RPMI8226 (cell line): ENCODE measurements at regions not wholly inside any gene's neighbourhood (a gene's known extent, or its start where the extent isn't known, plus 50 kb on each side); places are given as distances from the start of the nearest gene placed in this dataset.
"Not testable (repeated sequence)": the region's sequence is repeated elsewhere in the genome, so short reads cannot be mapped to it uniquely, and the experiment has no call there.

ENCODE experiments used
- DNase-seq: peaks from one replicate; pipeline ENCODE4 v3.0.0-alpha.2; 2015

GRCh38 chr2:76163860-76164259, 453.1 kb upstream of the GCFC2 start:
- no peak for DNase-seq

GRCh38 chr2:76160670-76161069, 450.0 kb upstream of the GCFC2 start:
- no peak for DNase-seq

- DNase-seq = no peak
These were observed 448.4 kb upstream of the GCFC2 start for GRCh38 chr2:76159042-76159648.

- DNase-seq = no peak
These were observed 446.8 kb upstream of the GCFC2 start for GRCh38 chr2:76157531-76157930.

- no peak for DNase-seq
These were observed 444.3 kb upstream of the GCFC2 start for GRCh38 chr2:76154981-76155380.

GRCh38 chr2:76149846-76150245, 439.1 kb upstream of the GCFC2 start:
- no peak for DNase-seq

- DNase-seq = not testable (repeated sequence)
These were observed 428.6 kb upstream of the GCFC2 start for GRCh38 chr2:76139303-76139702.

GRCh38 chr2:76128622-76129021, 417.9 kb upstream of the GCFC2 start:
- DNase-seq = no peak

- DNase-seq = no peak
These were observed 409.5 kb upstream of the GCFC2 start for GRCh38 chr2:76120176-76120575.

- no peak for DNase-seq
These were observed 379.0 kb upstream of the GCFC2 start for GRCh38 chr2:76089683-76090082.

- DNase-seq = no peak
These were observed 372.5 kb upstream of the GCFC2 start for GRCh38 chr2:76083248-76083647.

GRCh38 chr2:76082509-76082908, 371.8 kb upstream of the GCFC2 start:
- no peak for DNase-seq

GRCh38 chr2:76080154-76080553, 369.4 kb upstream of the GCFC2 start:
- no peak for DNase-seq

- DNase-seq = no peak
These were observed 364.4 kb upstream of the GCFC2 start for GRCh38 chr2:76075126-76075525.

GRCh38 chr2:76073992-76074604, 363.4 kb upstream of the GCFC2 start:
- DNase-seq = no peak

GRCh38 chr2:76050196-76050595, 339.5 kb upstream of the GCFC2 start:
- no peak for DNase-seq

- DNase-seq = no peak
These were observed 334.0 kb upstream of the GCFC2 start for GRCh38 chr2:76044701-76045100.

- DNase-seq = no peak
These were observed 328.8 kb upstream of the GCFC2 start for GRCh38 chr2:76039505-76039904.

- no peak for DNase-seq
These were observed 317.0 kb upstream of the GCFC2 start for GRCh38 chr2:76027761-76028160.

- DNase-seq = no peak
These were observed 308.4 kb upstream of the GCFC2 start for GRCh38 chr2:76019128-76019527.

GRCh38 chr2:76009484-76009883, 298.8 kb upstream of the GCFC2 start:
- no peak for DNase-seq

- DNase-seq = no peak
These were observed 297.4 kb upstream of the GCFC2 start for GRCh38 chr2:76008001-76008702.

GRCh38 chr2:76000425-76000824, 289.7 kb upstream of the GCFC2 start:
- no peak for DNase-seq

- no peak for DNase-seq
These were observed 287.7 kb upstream of the GCFC2 start for GRCh38 chr2:75998451-75998850.

GRCh38 chr2:75994759-75995158, 284.0 kb upstream of the GCFC2 start:
- peak; percentile 8 for DNase-seq
